ENCODE measurements at regions not wholly inside any gene's neighbourhood (a gene's known extent, or its start where the extent isn't known, plus 50 kb on each side); places are given as distances from the start of the nearest gene placed in this dataset.

- Histone ChIP-seq H3K4me1 (peaks cover 0 to 9% (median 6%) of the 10 kb centered on the region in 4 donors), H3K4me3 (no peak overlapping the region), H3K36me3 (no peaks in the 10 kb centered on the region), H3K27me3 (no peaks in the 10 kb centered on the region), H3K9me3 (peaks cover 0 to 9% (median 6%) of the 10 kb centered on the region in 4 donors), H3K27ac (no peak overlapping the region)
- 72 to 88% (median 74%) methylated on average over 8 to 9 of the region's 9 CpGs for WGBS, 5 donors
- intact Hi-C loops (cut with DNase I; ENCODE audit: low total_unique reads), result no loop called here
- no peak for DNase-seq
- no peak for TF ChIP-seq POLR2AphosphoS5 (IDR thresholded peaks at IDR 0.05)
- no peak for TF ChIP-seq EP300 (IDR thresholded peaks at IDR 0.05)
- TF ChIP-seq, protein P1, sequence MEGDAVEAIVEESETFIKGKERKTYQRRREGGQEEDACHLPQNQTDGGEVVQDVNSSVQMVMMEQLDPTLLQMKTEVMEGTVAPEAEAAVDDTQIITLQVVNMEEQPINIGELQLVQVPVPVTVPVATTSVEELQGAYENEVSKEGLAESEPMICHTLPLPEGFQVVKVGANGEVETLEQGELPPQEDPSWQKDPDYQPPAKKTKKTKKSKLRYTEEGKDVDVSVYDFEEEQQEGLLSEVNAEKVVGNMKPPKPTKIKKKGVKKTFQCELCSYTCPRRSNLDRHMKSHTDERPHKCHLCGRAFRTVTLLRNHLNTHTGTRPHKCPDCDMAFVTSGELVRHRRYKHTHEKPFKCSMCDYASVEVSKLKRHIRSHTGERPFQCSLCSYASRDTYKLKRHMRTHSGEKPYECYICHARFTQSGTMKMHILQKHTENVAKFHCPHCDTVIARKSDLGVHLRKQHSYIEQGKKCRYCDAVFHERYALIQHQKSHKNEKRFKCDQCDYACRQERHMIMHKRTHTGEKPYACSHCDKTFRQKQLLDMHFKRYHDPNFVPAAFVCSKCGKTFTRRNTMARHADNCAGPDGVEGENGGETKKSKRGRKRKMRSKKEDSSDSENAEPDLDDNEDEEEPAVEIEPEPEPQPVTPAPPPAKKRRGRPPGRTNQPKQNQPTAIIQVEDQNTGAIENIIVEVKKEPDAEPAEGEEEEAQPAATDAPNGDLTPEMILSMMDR (IDR thresholded peaks at IDR 0.05), result no peak
- TF ChIP-seq POLR2A (IDR thresholded peaks at IDR 0.05), result no peak
These were observed 106.0 kb upstream of the TAF1B start for GRCh38 chr2:9737053-9737875.

DNA sequence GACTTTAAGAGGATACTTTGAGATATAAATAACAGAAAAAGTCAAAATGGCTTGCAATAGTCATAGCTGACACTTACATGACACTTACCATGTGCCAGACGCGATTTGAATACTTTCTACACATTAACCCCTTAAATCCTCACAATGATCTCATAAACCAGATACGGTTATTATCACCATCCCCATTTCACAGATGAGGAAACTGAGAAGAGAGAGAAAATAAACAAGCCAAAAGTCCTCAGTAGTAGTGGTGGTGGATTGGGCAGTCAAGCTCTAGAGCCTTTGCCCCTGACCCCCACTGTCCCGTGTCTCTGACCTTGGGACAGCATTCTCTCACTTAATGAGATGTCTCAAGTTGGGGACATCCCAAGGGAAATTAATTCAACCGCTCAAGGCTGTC is 105.2 kb upstream of the TAF1B start:
- Histone ChIP-seq H3K9me3 (peaks cover 0 to 9% (median 6%) of the 10 kb centered on the region in 4 donors), H3K4me1 (peaks cover 0 to 9% (median 6%) of the 10 kb centered on the region in 4 donors), H3K36me3 (no peaks in the 10 kb centered on the region), H3K27ac (no peak overlapping the region), H3K27me3 (no peaks in the 10 kb centered on the region), H3K4me3 (no peak overlapping the region)
- 72 to 82% (median 77%) methylated on average over 5 of the region's 5 CpGs for WGBS, 5 donors
- DNase-seq, result no peak
- intact Hi-C loops (cut with DNase I; ENCODE audit: low total_unique reads), result no loop called here
- TF ChIP-seq POLR2A (IDR thresholded peaks at IDR 0.05) (no peak), POLR2AphosphoS5 (IDR thresholded peaks at IDR 0.05) (no peak), EP300 (IDR thresholded peaks at IDR 0.05) (no peak)
- TF ChIP-seq, protein P1 (IDR thresholded peaks at IDR 0.05), result no peak

DNA sequence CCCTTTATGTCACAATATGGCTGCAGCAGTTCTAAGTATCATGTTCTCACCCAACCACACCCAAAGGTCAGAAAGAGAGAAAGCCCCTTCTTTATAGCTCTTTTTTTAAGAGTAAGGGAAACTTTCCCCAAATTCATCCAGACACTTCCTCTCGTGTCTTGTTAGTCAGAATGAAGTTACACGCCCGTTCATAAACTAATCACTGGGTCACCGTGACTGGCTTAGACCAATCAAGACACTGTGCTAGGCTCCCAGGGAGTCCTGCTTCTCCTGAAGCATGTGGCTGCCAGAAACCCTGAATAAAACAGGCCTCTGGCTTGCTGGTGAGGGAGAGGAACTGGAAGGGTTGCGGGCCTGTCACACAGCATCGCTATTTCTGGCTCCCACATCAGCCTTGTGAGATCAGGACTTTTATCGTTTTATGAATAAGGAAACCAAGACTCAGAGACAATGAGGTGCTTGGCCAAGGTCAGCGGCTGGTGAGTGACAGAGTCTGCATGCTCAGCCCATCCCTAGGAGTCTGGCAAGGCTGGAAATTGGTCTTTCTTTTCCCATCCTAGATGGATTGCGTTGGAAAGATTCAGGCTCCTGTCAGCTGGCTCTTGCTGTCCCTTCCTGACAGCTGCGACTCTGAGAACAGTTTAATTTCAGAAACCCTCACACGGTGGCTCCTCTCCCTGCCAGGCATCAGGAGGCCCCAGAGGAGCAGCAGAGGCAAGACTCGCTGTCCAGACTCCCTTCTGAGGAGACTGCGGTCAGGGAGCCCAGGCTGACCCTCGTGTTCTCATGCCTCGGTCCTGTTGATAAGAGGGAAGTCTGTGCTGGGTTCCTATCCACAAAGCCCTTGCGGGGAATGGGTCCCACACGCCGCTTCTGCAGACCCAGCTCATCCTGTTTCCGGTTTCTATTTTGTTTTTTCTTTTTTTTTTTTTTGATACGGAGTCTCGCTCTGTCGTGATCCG is 104.5 kb upstream of the TAF1B start:
- Histone ChIP-seq H3K27ac (peak overlapping the region; percentile 0 to 76 (median 66)), H3K27me3 (no peaks in the 10 kb centered on the region), H3K4me3 (peak overlapping the region; percentile 30 to 41 (median 40)), H3K9me3 (peaks cover 0 to 6% (median 6%) of the 10 kb centered on the region in 4 donors), H3K4me1 (peaks cover 0 to 9% (median 6%) of the 10 kb centered on the region in 4 donors), H3K36me3 (no peaks in the 10 kb centered on the region)
- 41 to 64% (median 51%) methylated on average over 23 of the region's 23 CpGs for WGBS, 5 donors
- DNase-seq, result peak in 1 of 2 donors; percentile 53
- TF ChIP-seq EP300 (IDR thresholded peaks at IDR 0.05), result no peak
- no peak for TF ChIP-seq POLR2AphosphoS5 (IDR thresholded peaks at IDR 0.05)
- no peak for TF ChIP-seq POLR2A (IDR thresholded peaks at IDR 0.05)
- TF ChIP-seq, protein P1 (IDR thresholded peaks at IDR 0.05), result no peak
- intact Hi-C loops (cut with DNase I; ENCODE audit: low total_unique reads), result no loop called here

DNA sequence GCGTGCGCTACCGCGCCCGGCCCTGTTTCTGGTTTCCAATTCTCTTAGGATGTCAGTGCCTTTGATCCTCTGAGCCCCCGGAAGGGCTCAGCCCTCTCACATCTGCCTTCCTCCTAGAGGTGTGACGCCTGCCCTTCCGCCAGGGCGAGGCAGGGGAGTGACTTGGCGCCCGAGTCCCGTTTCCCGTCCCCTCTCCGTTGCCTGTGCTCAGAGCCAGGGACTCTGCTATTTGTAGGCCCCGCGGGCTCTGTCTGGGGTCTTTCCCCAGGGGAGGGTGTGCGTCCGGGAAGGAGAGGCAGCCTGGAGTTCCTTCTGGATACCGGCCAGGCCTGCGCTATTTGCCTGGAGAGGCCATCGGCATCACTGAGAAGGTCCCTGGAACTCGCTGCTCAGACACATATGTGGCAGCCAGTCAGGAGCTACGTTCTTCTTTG is 103.7 kb upstream of the TAF1B start:
- 18 to 55% (median 33%) methylated on average over 19 to 23 of the region's 23 CpGs for WGBS, 5 donors
- peak; percentile 45 to 80 for DNase-seq

More for the DNA sequence above, 103.7 kb upstream of the TAF1B start:
- H3K4me3 ChIP-seq, result peak overlapping the region; percentile 30 to 41 (median 40)
- H3K4me1 ChIP-seq, result peaks cover 0 to 14% (median 6%) of the 10 kb centered on the region in 4 donors
- no peaks in the 10 kb centered on the region for H3K9me3 ChIP-seq
- H3K36me3 ChIP-seq, result no peaks in the 10 kb centered on the region
- peak overlapping the region; percentile 0 to 76 (median 66) for H3K27ac ChIP-seq
- TF ChIP-seq POLR2AphosphoS5 (IDR thresholded peaks at IDR 0.05), result peak in 1 of 3 donors; percentile 21
- TF ChIP-seq, protein P1 (IDR thresholded peaks at IDR 0.05), result no peak
- intact Hi-C loops (cut with DNase I; ENCODE audit: low total_unique reads), result no loop called here
- no peaks in the 10 kb centered on the region for H3K27me3 ChIP-seq

Measured in stomach (tissue), 8 donors.